GM23338 (cell line): ENCODE measurements at regions not wholly inside any gene's neighbourhood (a gene's known extent, or its start where the extent isn't known, plus 50 kb on each side); places are given as distances from the start of the nearest gene placed in this dataset.

Experiments used
- EZH2 ChIP-seq: fragments of 200-600 bp; sonication (generic); IDR thresholded peaks from one replicate; pipeline ENCODE4 v1.8.0; 2017; ENCODE audit warnings: antibody characterized with exemption, mild to moderate bottlenecking, low read depth; ENCODE audit not compliant: unreplicated experiment
- EZH2phosphoT487 ChIP-seq: fragments of 200-600 bp; sonication (generic); IDR thresholded peaks from one replicate; pipeline ENCODE4 v1.8.1; 2018; ENCODE audit warnings: antibody characterized with exemption; ENCODE audit not compliant: unreplicated experiment
- TF ChIP-seq, protein P1 (sequence below), 2 experiments: fragments of 200-600 bp in 1 of 2; sonication (generic) in 1 of 2; conservative IDR thresholded peaks; 2 replicates each; pipeline versions ENCODE4 v1.5.1 to v1.6.1; 2016 to 2017; ENCODE audit warnings: antibody characterized with exemption in 2 of 2, low read depth in 2 of 2, mild to moderate bottlenecking in 2 of 2, moderate library complexity in 1 of 2

DNA sequence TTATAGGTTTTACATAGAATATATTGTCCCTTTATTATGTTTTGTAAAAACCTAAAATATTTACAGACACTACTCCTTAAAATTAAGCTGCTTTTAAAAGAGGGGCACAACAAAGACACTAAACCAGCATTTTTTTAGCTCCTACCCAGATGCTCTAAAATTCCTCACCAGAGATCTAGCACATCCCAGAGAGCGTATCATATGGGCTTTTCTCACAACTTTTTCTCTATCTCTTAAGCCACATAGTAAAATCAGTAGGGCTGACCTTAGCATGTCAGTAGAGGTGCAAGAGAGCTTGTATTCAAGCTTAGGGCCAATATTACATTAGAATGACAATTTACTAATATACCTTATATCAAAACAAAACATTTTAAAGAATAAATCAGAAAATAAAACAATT, 216.3 kb downstream of the TMX3 start:
- TF ChIP-seq, protein P1, sequence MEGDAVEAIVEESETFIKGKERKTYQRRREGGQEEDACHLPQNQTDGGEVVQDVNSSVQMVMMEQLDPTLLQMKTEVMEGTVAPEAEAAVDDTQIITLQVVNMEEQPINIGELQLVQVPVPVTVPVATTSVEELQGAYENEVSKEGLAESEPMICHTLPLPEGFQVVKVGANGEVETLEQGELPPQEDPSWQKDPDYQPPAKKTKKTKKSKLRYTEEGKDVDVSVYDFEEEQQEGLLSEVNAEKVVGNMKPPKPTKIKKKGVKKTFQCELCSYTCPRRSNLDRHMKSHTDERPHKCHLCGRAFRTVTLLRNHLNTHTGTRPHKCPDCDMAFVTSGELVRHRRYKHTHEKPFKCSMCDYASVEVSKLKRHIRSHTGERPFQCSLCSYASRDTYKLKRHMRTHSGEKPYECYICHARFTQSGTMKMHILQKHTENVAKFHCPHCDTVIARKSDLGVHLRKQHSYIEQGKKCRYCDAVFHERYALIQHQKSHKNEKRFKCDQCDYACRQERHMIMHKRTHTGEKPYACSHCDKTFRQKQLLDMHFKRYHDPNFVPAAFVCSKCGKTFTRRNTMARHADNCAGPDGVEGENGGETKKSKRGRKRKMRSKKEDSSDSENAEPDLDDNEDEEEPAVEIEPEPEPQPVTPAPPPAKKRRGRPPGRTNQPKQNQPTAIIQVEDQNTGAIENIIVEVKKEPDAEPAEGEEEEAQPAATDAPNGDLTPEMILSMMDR (conservative IDR thresholded peaks at IDR 0.05; ENCODE audit: low read depth in 2 of 2) = no peak
- TF ChIP-seq EZH2 = no peak
- TF ChIP-seq EZH2phosphoT487 = no peak
